Upper lobe of left lung (tissue), 4 donors: ENCODE measurements at regions not wholly inside any gene's neighbourhood (a gene's known extent, or its start where the extent isn't known, plus 50 kb on each side); places are given as distances from the start of the nearest gene placed in this dataset.

ENCODE experiments used
- EP300 ChIP-seq, 4 donors: sonication (generic); formaldehyde crosslinking; IDR thresholded peaks; one replicate each; pipeline ENCODE4 v1.5.1; 2017; ENCODE audit warnings: antibody characterized with exemption in 4 of 4, control low read depth in 2 of 4
- POLR2A ChIP-seq, 4 donors: fragments of 450-650 bp; IDR thresholded peaks; one replicate each; pipeline ENCODE4 v1.5.1; 2016 to 2017; ENCODE audit warnings: antibody characterized with exemption in 4 of 4, mild to moderate bottlenecking in 2 of 4
- TF ChIP-seq, protein P1 (sequence below), 6 experiments: fragments of 450-650 bp in 4 of 6; fragments of 200-600 bp in 2 of 6; sonication (generic) in 2 of 6; IDR thresholded peaks; one replicate each; pipeline ENCODE4 v1.5.1; 2016 to 2019; ENCODE audit warnings: antibody characterized with exemption in 6 of 6

GRCh38 chr2:138213084-138213483 lies 248.8 kb downstream of the HNMT start:
- TF ChIP-seq, protein P1, sequence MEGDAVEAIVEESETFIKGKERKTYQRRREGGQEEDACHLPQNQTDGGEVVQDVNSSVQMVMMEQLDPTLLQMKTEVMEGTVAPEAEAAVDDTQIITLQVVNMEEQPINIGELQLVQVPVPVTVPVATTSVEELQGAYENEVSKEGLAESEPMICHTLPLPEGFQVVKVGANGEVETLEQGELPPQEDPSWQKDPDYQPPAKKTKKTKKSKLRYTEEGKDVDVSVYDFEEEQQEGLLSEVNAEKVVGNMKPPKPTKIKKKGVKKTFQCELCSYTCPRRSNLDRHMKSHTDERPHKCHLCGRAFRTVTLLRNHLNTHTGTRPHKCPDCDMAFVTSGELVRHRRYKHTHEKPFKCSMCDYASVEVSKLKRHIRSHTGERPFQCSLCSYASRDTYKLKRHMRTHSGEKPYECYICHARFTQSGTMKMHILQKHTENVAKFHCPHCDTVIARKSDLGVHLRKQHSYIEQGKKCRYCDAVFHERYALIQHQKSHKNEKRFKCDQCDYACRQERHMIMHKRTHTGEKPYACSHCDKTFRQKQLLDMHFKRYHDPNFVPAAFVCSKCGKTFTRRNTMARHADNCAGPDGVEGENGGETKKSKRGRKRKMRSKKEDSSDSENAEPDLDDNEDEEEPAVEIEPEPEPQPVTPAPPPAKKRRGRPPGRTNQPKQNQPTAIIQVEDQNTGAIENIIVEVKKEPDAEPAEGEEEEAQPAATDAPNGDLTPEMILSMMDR (IDR thresholded peaks at IDR 0.05), result no peak
- TF ChIP-seq EP300 (IDR thresholded peaks at IDR 0.05) (no peak), POLR2A (IDR thresholded peaks at IDR 0.05) (no peak)
